ENCODE measurements at regions not wholly inside any gene's neighbourhood (a gene's known extent, or its start where the extent isn't known, plus 50 kb on each side); places are given as distances from the start of the nearest gene placed in this dataset.
A peak's percentile ranks its signal among the peaks of the same experiment; 100 is the strongest.

DNA sequence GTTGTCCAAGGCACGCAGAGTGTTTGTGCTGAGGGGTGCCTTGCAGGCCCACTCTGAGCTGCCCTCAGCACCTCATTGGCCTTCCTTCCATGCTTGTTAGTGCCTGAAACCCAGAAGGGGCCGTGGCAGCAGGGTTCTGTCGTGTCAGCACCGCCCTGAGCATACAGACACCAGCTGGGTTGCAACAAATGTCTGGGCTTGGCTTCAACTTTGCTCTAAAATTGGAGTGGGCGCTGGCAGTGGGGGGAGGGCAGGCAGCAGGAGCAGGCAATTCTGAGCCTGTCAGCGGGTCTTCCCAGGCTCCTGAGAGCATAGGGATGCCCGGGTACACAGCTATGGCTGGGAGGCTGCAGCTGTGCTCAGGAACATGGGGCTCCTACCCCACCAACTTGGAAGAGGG lies 464.3 kb downstream of the EPHA3 start:
- ATAC-seq (ENCODE audit: insufficient read depth, low FRiP score) (no peak), DNase-seq (peak; percentile 73 to 87 (median 81))
- Histone ChIP-seq H3K9me3 (ENCODE audit: control insufficient read depth in 4 of 4, insufficient read depth in 3 of 4, low read length in 3 of 4) (peaks cover 0 to 4% (median 0%) of the 10 kb centered on the region in 4 donors), H3K9ac (ENCODE audit: insufficient read depth in 1 of 2, low read length in 2 of 2) (no peak overlapping the region), H3K27me3 (ENCODE audit: control insufficient read depth in 3 of 3, insufficient read depth in 3 of 3, low read length in 2 of 3) (no peaks in the 10 kb centered on the region), H3K4me3 (no peak overlapping the region), H3K36me3 (ENCODE audit: control insufficient read depth in 4 of 4, insufficient read depth in 4 of 4, low read length in 4 of 4) (no peaks in the 10 kb centered on the region), H3K27ac (ENCODE audit: low read depth in 1 of 2, low read length in 1 of 2) (no peak overlapping the region), H3K4me1 (ENCODE audit: control insufficient read depth in 5 of 5, insufficient read depth in 5 of 5, low read length in 5 of 5) (peaks cover 0 to 11% (median 0%) of the 10 kb centered on the region in 5 donors)
- TF ChIP-seq, protein P1, sequence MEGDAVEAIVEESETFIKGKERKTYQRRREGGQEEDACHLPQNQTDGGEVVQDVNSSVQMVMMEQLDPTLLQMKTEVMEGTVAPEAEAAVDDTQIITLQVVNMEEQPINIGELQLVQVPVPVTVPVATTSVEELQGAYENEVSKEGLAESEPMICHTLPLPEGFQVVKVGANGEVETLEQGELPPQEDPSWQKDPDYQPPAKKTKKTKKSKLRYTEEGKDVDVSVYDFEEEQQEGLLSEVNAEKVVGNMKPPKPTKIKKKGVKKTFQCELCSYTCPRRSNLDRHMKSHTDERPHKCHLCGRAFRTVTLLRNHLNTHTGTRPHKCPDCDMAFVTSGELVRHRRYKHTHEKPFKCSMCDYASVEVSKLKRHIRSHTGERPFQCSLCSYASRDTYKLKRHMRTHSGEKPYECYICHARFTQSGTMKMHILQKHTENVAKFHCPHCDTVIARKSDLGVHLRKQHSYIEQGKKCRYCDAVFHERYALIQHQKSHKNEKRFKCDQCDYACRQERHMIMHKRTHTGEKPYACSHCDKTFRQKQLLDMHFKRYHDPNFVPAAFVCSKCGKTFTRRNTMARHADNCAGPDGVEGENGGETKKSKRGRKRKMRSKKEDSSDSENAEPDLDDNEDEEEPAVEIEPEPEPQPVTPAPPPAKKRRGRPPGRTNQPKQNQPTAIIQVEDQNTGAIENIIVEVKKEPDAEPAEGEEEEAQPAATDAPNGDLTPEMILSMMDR (IDR thresholded peaks at IDR 0.05; ENCODE audit: control extremely low read depth, extremely low read depth): no peak
- 55 to 71% methylated on average over 7 of the region's 7 CpGs for whole genome bisulfite sequencing, 2 donors

DNA sequence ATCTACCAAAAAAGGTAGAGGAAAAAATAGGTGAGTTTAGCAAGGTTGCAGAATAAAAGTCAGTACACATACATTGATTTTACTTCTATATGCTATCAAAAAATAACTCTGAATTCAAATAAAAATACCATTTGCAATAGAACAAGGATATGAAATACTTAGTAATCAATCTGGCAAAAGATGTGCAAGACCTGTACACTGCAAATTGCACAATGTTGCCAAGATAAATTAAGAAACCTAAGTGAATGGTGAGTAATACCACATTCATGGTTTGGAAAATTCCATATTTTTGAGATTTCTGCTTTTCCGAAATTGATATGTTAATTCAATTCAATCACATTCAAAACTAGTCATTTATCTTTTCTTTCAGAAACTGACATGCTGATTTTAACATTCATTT lies 464.8 kb downstream of the EPHA3 start:
- H3K4me1 ChIP-seq (ENCODE audit: control insufficient read depth in 5 of 5, insufficient read depth in 5 of 5, low read length in 5 of 5): peaks cover 0 to 11% (median 0%) of the 10 kb centered on the region in 5 donors
- no peak overlapping the region for H3K27ac ChIP-seq (ENCODE audit: low read depth in 1 of 2, low read length in 1 of 2)
- ATAC-seq (ENCODE audit: insufficient read depth, low FRiP score) (no peak), DNase-seq (no peak)
- WGBS, 2 donors: 78 to 86% methylated on average over 1 of the region's 1 CpG
- no peaks in the 10 kb centered on the region for H3K27me3 ChIP-seq (ENCODE audit: control insufficient read depth in 3 of 3, insufficient read depth in 3 of 3, low read length in 2 of 3)
- H3K36me3 ChIP-seq (ENCODE audit: control insufficient read depth in 4 of 4, insufficient read depth in 4 of 4, low read length in 4 of 4): no peaks in the 10 kb centered on the region
- no peak overlapping the region for H3K9ac ChIP-seq (ENCODE audit: insufficient read depth in 1 of 2, low read length in 2 of 2)
- H3K9me3 ChIP-seq (ENCODE audit: control insufficient read depth in 4 of 4, insufficient read depth in 3 of 4, low read length in 3 of 4): peaks cover 0 to 4% (median 0%) of the 10 kb centered on the region in 4 donors
- H3K4me3 ChIP-seq: no peak overlapping the region
- TF ChIP-seq, protein P1 (IDR thresholded peaks at IDR 0.05; ENCODE audit: control extremely low read depth, extremely low read depth): no peak

DNA sequence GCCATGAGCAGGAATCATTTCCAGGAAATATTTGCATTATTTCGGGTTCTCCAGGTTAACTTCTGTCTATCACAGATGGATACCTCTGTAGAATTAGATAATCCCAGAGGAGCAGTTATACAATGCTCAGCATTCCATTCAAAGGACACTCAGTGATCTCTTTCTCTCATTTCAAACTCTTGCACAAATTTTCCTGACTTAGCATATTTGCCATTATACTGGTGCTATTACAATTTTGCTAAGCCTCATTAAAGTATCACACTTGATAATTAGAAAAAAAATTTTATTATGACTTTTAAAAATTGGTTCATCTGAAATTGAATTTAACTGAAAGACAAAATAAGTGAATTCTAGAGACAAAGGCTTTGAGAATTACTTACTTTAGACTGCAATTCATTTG lies 469.0 kb downstream of the EPHA3 start:
- Histone ChIP-seq H3K4me3 (no peak overlapping the region), H3K9me3 (ENCODE audit: control insufficient read depth in 4 of 4, insufficient read depth in 3 of 4, low read length in 3 of 4) (peaks cover 0 to 4% (median 0%) of the 10 kb centered on the region in 4 donors), H3K36me3 (ENCODE audit: control insufficient read depth in 4 of 4, insufficient read depth in 4 of 4, low read length in 4 of 4) (no peaks in the 10 kb centered on the region), H3K27ac (ENCODE audit: low read depth in 1 of 2, low read length in 1 of 2) (no peak overlapping the region), H3K9ac (ENCODE audit: insufficient read depth in 1 of 2, low read length in 2 of 2) (no peak overlapping the region), H3K4me1 (ENCODE audit: control insufficient read depth in 5 of 5, insufficient read depth in 5 of 5, low read length in 5 of 5) (peaks cover 0 to 8% (median 0%) of the 10 kb centered on the region in 5 donors), H3K27me3 (ENCODE audit: control insufficient read depth in 3 of 3, insufficient read depth in 3 of 3, low read length in 2 of 3) (no peaks in the 10 kb centered on the region)
- ATAC-seq (ENCODE audit: insufficient read depth, low FRiP score) (no peak), DNase-seq (no peak)
- WGBS, 2 donors: 72 to 80% methylated on average over 1 of the region's 1 CpG
- TF ChIP-seq, protein P1 (IDR thresholded peaks at IDR 0.05; ENCODE audit: control extremely low read depth, extremely low read depth): no peak
